Left colon (tissue), 2 donors: ENCODE measurements at regions not wholly inside any gene's neighbourhood (a gene's known extent, or its start where the extent isn't known, plus 50 kb on each side); places are given as distances from the start of the nearest gene placed in this dataset.
"Not testable (repeated sequence)": the region's sequence is repeated elsewhere in the genome, so short reads cannot be mapped to it uniquely, and the experiment has no call there.

Source experiments
- ATAC-seq: fragments of 200-7000 bp; cut with Tn5 transposase; one replicate; pipeline ENCODE4 v1.9.1; 2020; ENCODE audit warnings: mild to moderate bottlenecking, moderate library complexity
- DNase-seq, 2 donors: peaks; one replicate each; pipeline ENCODE4 v3.0.0-alpha.2; 2020
- intact Hi-C, 2 donors: fragments of 100-400 bp; cut with DNase I in 1 of 2; cut with micrococcal nuclease in 1 of 2; formaldehyde crosslinking; loops; one replicate each; pipeline versions ENCODE4 v1.11.2 to v1.14.0; 2022; cut with DNase I, micrococcal nuclease
- donor health status: DM: no; HTN: no; CAD: no.
- donor health status: DM: yes; HTN: yes; CAD: no.

- DNase-seq, intact Hi-C loops, ATAC-seq: not testable (repeated sequence)
Measured at GRCh38 chr20:47846651-47847050, 61.4 kb upstream of the SULF2 start.

- DNase-seq, intact Hi-C loops, ATAC-seq: not testable (repeated sequence)
Measured at GRCh38 chr20:47845382-47845977, 60.2 kb upstream of the SULF2 start.

DNA sequence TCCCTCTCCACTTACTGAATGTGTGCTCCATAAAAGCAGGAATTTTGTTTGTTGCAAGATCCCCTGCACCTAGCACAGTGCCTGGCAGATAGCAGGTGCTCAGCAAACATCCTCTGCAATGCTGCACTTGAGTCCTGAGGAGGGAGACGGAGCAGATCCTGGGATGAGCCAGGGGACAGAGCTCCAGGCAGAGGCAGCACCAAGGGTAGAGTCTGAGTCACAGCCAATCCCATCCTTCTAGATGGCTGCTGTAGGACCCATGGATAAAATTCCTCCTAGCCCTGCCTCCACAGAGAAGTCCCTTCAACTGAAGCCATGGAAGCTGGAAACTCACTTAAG, 59.3 kb upstream of the SULF2 start:
- DNase-seq, ATAC-seq, intact Hi-C loops: not testable (repeated sequence)

DNA sequence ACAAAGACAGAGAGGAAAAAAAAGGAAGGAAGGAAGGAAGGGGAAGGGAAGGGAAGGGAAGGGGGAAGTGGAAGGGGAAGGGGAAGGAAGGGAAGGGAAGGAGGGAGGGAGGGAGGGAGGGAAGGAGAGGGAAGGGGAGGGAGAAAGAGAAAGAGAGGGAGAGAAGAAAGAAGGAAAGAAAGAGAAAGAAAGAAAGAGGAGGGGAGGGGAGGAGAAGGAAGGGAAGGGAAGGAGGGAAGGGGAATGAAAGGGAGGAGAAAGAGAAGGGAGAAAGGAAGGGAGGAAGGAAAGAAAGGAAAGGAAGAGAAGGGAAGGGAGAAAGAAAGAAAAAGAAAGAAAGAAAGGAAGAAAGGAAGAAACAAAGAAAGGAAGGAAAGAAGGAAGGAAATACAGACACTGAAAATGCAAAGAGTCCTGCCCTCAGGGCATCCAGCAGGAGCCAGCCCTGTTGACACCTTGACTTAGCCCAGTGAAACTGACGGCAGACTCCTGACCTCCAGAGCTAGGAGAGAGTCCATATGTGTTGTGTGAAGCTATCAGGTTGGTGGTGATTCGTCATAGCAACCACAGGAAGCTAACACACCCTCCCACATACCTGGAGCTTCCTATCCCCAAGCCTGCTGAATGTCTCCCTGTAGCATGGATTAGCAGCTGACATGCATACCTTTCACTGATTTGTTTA, 58.7 kb upstream of the SULF2 start:
- DNase-seq (no peak), ATAC-seq (no peak)
- intact Hi-C loops: no loop called here

DNA sequence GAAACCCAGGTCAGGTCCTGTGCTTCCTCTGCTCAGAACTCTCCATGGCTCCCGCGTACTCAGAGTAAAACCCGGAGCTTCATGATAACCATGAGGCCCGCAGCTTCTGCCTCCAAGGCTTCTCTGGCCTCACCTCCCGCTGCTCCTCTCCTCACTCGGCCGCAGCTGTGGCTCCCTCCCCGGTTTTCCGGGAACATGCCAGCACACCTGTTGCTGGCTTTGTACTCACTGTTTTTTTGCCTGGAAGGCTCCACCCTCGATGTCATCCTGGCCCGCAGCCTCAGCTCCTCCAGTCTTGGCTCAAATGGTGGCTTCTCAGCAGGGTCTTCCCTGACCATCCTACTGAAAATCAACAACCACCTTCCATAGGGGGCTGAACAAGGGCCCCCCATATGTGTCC, 57.7 kb upstream of the SULF2 start:
- not testable (repeated sequence) for ATAC-seq

GRCh38 chr20:47842004-47842403, 56.7 kb upstream of the SULF2 start:
- intact Hi-C loops, DNase-seq, ATAC-seq: not testable (repeated sequence)

More for the DNA sequence above, 57.7 kb upstream of the SULF2 start:
- intact Hi-C loops, DNase-seq: not testable (repeated sequence)

DNA sequence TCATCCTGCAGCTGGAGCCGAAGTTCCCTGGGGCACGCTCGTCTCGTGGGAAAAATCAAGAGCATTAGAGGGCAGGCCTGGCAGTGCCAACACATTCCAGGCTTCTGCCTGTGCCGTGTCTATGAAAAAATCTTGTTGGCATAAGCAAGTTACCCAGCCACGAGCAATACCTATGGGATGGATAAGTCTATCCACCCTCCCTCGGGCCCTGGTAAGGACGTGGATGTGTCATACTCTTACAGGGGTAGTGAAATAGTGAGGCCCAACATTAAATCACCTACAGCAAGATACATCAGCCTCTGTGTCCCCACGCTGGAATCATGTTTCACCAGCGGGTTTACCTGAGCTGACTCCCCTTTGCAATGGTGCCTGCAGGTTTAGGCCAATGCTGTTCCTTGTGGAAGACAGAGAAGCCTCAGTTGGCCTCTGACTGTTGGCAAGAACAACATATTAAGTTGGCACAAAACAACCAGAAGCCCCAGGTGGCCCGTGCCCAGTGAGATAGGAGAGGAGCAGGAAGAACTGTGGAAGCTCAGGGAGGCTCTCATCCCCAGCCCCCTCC, 51.1 kb upstream of the SULF2 start:
- intact Hi-C loops, DNase-seq, ATAC-seq: not testable (repeated sequence)
